Tibial nerve (tissue), 3 donors: ENCODE measurements at regions not wholly inside any gene's neighbourhood (a gene's known extent, or its start where the extent isn't known, plus 50 kb on each side); places are given as distances from the start of the nearest gene placed in this dataset.

Experiments
- POLR2A ChIP-seq, 2 donors: fragments of 450-650 bp; IDR thresholded peaks; one replicate each; pipeline ENCODE4 v1.6.1; 2017; ENCODE audit warnings: antibody characterized with exemption in 2 of 2, mild to moderate bottlenecking in 2 of 2, moderate library complexity in 2 of 2
- TF ChIP-seq, protein P1 (sequence below), 5 experiments: fragments of 200-600 bp in 3 of 5; fragments of 450-650 bp in 2 of 5; sonication (generic) in 3 of 5; IDR thresholded peaks; one replicate each; pipeline ENCODE4 v1.5.1; 2016 to 2019; ENCODE audit warnings: antibody characterized with exemption in 5 of 5, mild to moderate bottlenecking in 3 of 5, moderate library complexity in 2 of 5

DNA sequence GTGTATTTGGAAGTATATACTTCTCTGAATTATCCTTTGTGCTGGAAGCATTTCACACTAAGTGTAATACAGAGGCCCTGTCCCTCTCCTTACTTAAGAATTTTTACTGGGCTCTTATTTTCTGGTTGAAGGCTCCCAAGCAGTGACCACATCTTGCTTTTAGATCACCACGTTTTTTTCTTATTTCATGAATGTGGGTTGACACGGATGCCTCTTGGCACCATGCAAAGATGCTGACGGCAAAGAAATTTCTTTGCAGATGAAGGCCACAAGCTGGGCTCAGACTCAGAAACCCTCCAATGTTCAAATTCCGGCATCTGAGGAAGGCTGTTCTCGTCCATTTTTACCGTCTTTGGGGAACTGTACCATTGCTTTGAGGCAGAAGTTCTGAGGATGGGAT lies 168.5 kb downstream of the HMHB1 start:
- no peak for TF ChIP-seq POLR2A (IDR thresholded peaks at IDR 0.05)
- TF ChIP-seq, protein P1, sequence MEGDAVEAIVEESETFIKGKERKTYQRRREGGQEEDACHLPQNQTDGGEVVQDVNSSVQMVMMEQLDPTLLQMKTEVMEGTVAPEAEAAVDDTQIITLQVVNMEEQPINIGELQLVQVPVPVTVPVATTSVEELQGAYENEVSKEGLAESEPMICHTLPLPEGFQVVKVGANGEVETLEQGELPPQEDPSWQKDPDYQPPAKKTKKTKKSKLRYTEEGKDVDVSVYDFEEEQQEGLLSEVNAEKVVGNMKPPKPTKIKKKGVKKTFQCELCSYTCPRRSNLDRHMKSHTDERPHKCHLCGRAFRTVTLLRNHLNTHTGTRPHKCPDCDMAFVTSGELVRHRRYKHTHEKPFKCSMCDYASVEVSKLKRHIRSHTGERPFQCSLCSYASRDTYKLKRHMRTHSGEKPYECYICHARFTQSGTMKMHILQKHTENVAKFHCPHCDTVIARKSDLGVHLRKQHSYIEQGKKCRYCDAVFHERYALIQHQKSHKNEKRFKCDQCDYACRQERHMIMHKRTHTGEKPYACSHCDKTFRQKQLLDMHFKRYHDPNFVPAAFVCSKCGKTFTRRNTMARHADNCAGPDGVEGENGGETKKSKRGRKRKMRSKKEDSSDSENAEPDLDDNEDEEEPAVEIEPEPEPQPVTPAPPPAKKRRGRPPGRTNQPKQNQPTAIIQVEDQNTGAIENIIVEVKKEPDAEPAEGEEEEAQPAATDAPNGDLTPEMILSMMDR (IDR thresholded peaks at IDR 0.05), result no peak
